GM13976 (cell line): ENCODE measurements at regions not wholly inside any gene's neighbourhood (a gene's known extent, or its start where the extent isn't known, plus 50 kb on each side); places are given as distances from the start of the nearest gene placed in this dataset.

Experiments used
- DNase-seq: peaks from one replicate; pipeline ENCODE4 v3.0.0; 2012; ENCODE audit warnings: low spot score
- CTCF ChIP-seq: IDR thresholded peaks from 2 replicates; pipeline ENCODE4 v1.5.1; 2012; ENCODE audit warnings: borderline replicate concordance, mild to moderate bottlenecking; ENCODE audit not compliant: insufficient read depth; ENCODE audit errors: extremely low read depth, missing control alignments, control extremely low read depth
- in situ Hi-C: fragments of 300-500 bp; cut with MboI; formaldehyde crosslinking; loops from one replicate; pipeline ENCODE4 v1.12.0; 2022; ENCODE audit warnings: low sequenced_read_pairs, mixed read lengths, inconsistent platforms; ENCODE audit not compliant: unreplicated experiment

GRCh38 chr1:178634445-178634844, 90.6 kb upstream of the RALGPS2 start:
- DNase-seq: no peak
- in situ Hi-C loops: no loop called here
- TF ChIP-seq CTCF: no peak

GRCh38 chr1:178637841-178638240, 87.2 kb upstream of the RALGPS2 start:
- TF ChIP-seq CTCF: no peak
- no peak for DNase-seq
- in situ Hi-C loops: no loop called here

GRCh38 chr1:178639326-178639725, 85.7 kb upstream of the RALGPS2 start:
- in situ Hi-C loops: no loop called here
- no peak for DNase-seq
- TF ChIP-seq CTCF: no peak

- in situ Hi-C loops: no loop called here
- DNase-seq: no peak
- no peak for TF ChIP-seq CTCF
Observed at GRCh38 chr1:178642282-178642681, 82.8 kb upstream of the RALGPS2 start.

GRCh38 chr1:178643349-178643748, 81.7 kb upstream of the RALGPS2 start:
- TF ChIP-seq CTCF: no peak
- no peak for DNase-seq
- in situ Hi-C loops: no loop called here

- in situ Hi-C loops: no loop called here
- no peak for DNase-seq
- TF ChIP-seq CTCF: no peak
Observed at GRCh38 chr1:178643831-178644230, 81.2 kb upstream of the RALGPS2 start.
